Glutamatergic neuron (in vitro differentiated cells): ENCODE measurements at regions not wholly inside any gene's neighbourhood (a gene's known extent, or its start where the extent isn't known, plus 50 kb on each side); places are given as distances from the start of the nearest gene placed in this dataset.

Source experiments
- DNase-seq: peaks from one replicate; pipeline ENCODE4 v3.0.0; 2022
- H3K27ac Mint-ChIP-seq: one replicate; pipeline ENCODE4 v1.8.0; 2020; ENCODE audit warnings: mild to moderate bottlenecking, mixed read lengths, inconsistent platforms; ENCODE audit not compliant: unreplicated experiment
- H3K27me3 Mint-ChIP-seq: one replicate; pipeline ENCODE4 v1.8.0; 2020; ENCODE audit warnings: mild to moderate bottlenecking, moderate library complexity, mixed read lengths, inconsistent platforms; ENCODE audit not compliant: unreplicated experiment
- H3K36me3 Mint-ChIP-seq: one replicate; pipeline ENCODE4 v1.8.0; 2020; ENCODE audit warnings: mild to moderate bottlenecking, mixed read lengths, inconsistent platforms; ENCODE audit not compliant: unreplicated experiment
- H3K4me1 Mint-ChIP-seq: one replicate; pipeline ENCODE4 v1.8.0; 2020; ENCODE audit warnings: mild to moderate bottlenecking, low read depth, mixed read lengths, inconsistent platforms; ENCODE audit not compliant: unreplicated experiment
- H3K4me3 Mint-ChIP-seq: one replicate; pipeline ENCODE4 v1.8.0; 2020; ENCODE audit warnings: mild to moderate bottlenecking, mixed read lengths, inconsistent platforms; ENCODE audit not compliant: unreplicated experiment
- H3K9me3 Mint-ChIP-seq: one replicate; pipeline ENCODE4 v1.8.0; 2020; ENCODE audit warnings: mild to moderate bottlenecking, moderate library complexity, mixed read lengths, inconsistent platforms; ENCODE audit not compliant: unreplicated experiment
- CTCF ChIP-seq: fragments of 200-600 bp; sonication (generic); IDR thresholded peaks from one replicate; pipeline ENCODE4 v1.5.0; 2021; ENCODE audit not compliant: partially characterized antibody, unreplicated experiment

- H3K27me3 Mint-ChIP-seq = peaks cover 2% of the 10 kb centered on the region
- TF ChIP-seq CTCF = no peak
- H3K27ac Mint-ChIP-seq = no peak overlapping the region
- H3K9me3 Mint-ChIP-seq = peaks cover 5% of the 10 kb centered on the region
- H3K4me3 Mint-ChIP-seq = no peak overlapping the region
- peaks cover 4% of the 10 kb centered on the region for H3K4me1 Mint-ChIP-seq
- peaks cover 14% of the 10 kb centered on the region for H3K36me3 Mint-ChIP-seq
- DNase-seq = no peak
Measured at GRCh38 chr13:111862836-111863815, 203.8 kb upstream of the SOX1 start.

- Mint-ChIP-seq H3K4me3 (no peak overlapping the region), H3K27ac (no peak overlapping the region), H3K27me3 (no peaks in the 10 kb centered on the region), H3K4me1 (no peaks in the 10 kb centered on the region), H3K9me3 (peaks cover 5% of the 10 kb centered on the region), H3K36me3 (peaks cover 17% of the 10 kb centered on the region)
- no peak for TF ChIP-seq CTCF
- DNase-seq = no peak
Measured at GRCh38 chr13:111864566-111864965, 202.4 kb upstream of the SOX1 start.

GRCh38 chr13:111865046-111865445, 201.9 kb upstream of the SOX1 start:
- peaks cover 5% of the 10 kb centered on the region for H3K9me3 Mint-ChIP-seq
- no peak for TF ChIP-seq CTCF
- no peaks in the 10 kb centered on the region for H3K27me3 Mint-ChIP-seq
- no peak for DNase-seq
- no peak overlapping the region for H3K27ac Mint-ChIP-seq
- H3K36me3 Mint-ChIP-seq = peaks cover 17% of the 10 kb centered on the region
- no peaks in the 10 kb centered on the region for H3K4me1 Mint-ChIP-seq
- no peak overlapping the region for H3K4me3 Mint-ChIP-seq

GRCh38 chr13:111865826-111866225, 201.1 kb upstream of the SOX1 start:
- Mint-ChIP-seq H3K4me1 (no peaks in the 10 kb centered on the region), H3K27ac (no peak overlapping the region), H3K4me3 (no peak overlapping the region), H3K27me3 (no peaks in the 10 kb centered on the region), H3K36me3 (peaks cover 17% of the 10 kb centered on the region), H3K9me3 (peaks cover 5% of the 10 kb centered on the region)
- DNase-seq = no peak
- no peak for TF ChIP-seq CTCF

- Mint-ChIP-seq H3K4me3 (no peak overlapping the region), H3K27me3 (peaks cover 2% of the 10 kb centered on the region), H3K36me3 (peaks cover 17% of the 10 kb centered on the region), H3K4me1 (no peaks in the 10 kb centered on the region), H3K27ac (no peak overlapping the region), H3K9me3 (peaks cover 2% of the 10 kb centered on the region)
- TF ChIP-seq CTCF = no peak
- DNase-seq = no peak
Measured at GRCh38 chr13:111866731-111867245, 200.2 kb upstream of the SOX1 start.
